Fibroblast of lung (primary cell): ENCODE measurements at regions not wholly inside any gene's neighbourhood (a gene's known extent, or its start where the extent isn't known, plus 50 kb on each side); places are given as distances from the start of the nearest gene placed in this dataset.

ENCODE experiments used
- EZH2 ChIP-seq: IDR thresholded peaks from 2 replicates; pipeline ENCODE4 v1.5.1; 2012; ENCODE audit warnings: low read length, control low read depth, mild to moderate bottlenecking; ENCODE audit errors: missing control alignments
- TF ChIP-seq, protein P1 (sequence below), 2 donors: IDR thresholded peaks in 1 of 2; conservative IDR thresholded peaks in 1 of 2; 1 replicate in 1 of 2; 2 replicates in 1 of 2; pipeline ENCODE4 v1.5.1; 2011 to 2012; ENCODE audit warnings: low read length in 2 of 2, control low read depth in 1 of 2, inconsistent platforms in 1 of 2, low read depth in 1 of 2, mild to moderate bottlenecking in 1 of 2

DNA sequence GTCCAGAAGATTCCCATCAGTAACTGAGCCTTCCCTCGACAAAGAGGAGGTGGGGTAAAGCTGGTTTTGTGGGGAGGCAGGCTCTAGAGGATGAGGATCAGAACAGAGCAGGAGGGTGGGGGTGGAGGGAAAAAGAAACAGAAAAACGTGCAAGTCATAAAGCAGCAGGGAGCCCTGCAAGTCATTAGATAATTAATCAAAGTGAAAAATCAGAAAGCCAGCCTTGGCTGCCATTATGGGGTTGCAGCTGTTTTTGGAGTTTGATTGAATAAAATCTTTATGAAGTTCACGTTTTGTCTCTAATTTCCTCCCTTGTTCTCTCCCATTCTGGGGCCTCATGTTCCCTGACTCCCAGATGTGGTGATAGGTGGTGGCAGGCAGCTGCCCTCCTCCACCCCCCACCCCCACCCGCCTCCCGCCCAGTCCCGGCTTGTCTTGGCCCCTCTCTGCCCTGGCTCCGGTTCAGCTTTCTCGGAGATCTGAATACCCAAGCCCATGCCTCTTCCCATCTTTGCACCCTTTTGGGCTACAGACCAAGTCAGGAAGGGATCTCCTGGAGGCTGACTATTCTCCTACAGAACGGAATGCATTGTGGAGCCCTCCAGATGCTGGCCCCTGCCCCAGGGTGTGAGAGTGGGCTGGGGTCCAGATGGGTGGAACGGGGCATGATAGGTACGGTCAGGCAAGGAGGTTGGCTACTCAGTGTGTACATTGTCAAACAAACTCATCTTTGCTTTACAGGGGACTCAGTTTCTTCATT is 141.8 kb downstream of the CDC5L start:
- TF ChIP-seq, protein P1, sequence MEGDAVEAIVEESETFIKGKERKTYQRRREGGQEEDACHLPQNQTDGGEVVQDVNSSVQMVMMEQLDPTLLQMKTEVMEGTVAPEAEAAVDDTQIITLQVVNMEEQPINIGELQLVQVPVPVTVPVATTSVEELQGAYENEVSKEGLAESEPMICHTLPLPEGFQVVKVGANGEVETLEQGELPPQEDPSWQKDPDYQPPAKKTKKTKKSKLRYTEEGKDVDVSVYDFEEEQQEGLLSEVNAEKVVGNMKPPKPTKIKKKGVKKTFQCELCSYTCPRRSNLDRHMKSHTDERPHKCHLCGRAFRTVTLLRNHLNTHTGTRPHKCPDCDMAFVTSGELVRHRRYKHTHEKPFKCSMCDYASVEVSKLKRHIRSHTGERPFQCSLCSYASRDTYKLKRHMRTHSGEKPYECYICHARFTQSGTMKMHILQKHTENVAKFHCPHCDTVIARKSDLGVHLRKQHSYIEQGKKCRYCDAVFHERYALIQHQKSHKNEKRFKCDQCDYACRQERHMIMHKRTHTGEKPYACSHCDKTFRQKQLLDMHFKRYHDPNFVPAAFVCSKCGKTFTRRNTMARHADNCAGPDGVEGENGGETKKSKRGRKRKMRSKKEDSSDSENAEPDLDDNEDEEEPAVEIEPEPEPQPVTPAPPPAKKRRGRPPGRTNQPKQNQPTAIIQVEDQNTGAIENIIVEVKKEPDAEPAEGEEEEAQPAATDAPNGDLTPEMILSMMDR (conservative IDR thresholded peaks at IDR 0.05 in 1 of 2, IDR thresholded peaks at IDR 0.05 in 1 of 2; ENCODE audit: low read depth in 1 of 2, low read length in 2 of 2) = no peak
- TF ChIP-seq EZH2 = no peak
